ENCODE measurements at regions not wholly inside any gene's neighbourhood (a gene's known extent, or its start where the extent isn't known, plus 50 kb on each side); places are given as distances from the start of the nearest gene placed in this dataset.

GRCh38 chr12:124683152-124684124, 116.0 kb upstream of the NCOR2 start:
- TF ChIP-seq ARNTL (CRISPR knock-in tag; IDR thresholded peaks at IDR 0.05; ENCODE audit: borderline replicate concordance, low read depth) (no peak), RARB (CRISPR knock-in tag; IDR thresholded peaks at IDR 0.05) (no peak), ZFP30 (CRISPR knock-in tag; IDR thresholded peaks at IDR 0.05) (no peak), PPARA (CRISPR knock-in tag; IDR thresholded peaks at IDR 0.05; ENCODE audit: borderline replicate concordance) (no peak), TCF4 (CRISPR knock-in tag; IDR thresholded peaks at IDR 0.05; ENCODE audit: borderline replicate concordance) (no peak), CREB5 (CRISPR knock-in tag; IDR thresholded peaks at IDR 0.05; ENCODE audit: low read depth) (no peak), GLIS3 (CRISPR knock-in tag; IDR thresholded peaks at IDR 0.05) (no peak), TSHZ2 (CRISPR knock-in tag; IDR thresholded peaks at IDR 0.05) (no peak), ZNF565 (CRISPR knock-in tag; conservative IDR thresholded peaks at IDR 0.05; ENCODE audit: low read depth) (no peak), TOX (CRISPR knock-in tag; IDR thresholded peaks at IDR 0.05; ENCODE audit: borderline replicate concordance) (no peak), ZFP3 (CRISPR knock-in tag; IDR thresholded peaks at IDR 0.05) (no peak), CSDC2 (CRISPR knock-in tag; IDR thresholded peaks at IDR 0.05) (no peak), ZC3H10 (CRISPR knock-in tag; IDR thresholded peaks at IDR 0.05) (no peak)
- TF ChIP-seq, protein P1, sequence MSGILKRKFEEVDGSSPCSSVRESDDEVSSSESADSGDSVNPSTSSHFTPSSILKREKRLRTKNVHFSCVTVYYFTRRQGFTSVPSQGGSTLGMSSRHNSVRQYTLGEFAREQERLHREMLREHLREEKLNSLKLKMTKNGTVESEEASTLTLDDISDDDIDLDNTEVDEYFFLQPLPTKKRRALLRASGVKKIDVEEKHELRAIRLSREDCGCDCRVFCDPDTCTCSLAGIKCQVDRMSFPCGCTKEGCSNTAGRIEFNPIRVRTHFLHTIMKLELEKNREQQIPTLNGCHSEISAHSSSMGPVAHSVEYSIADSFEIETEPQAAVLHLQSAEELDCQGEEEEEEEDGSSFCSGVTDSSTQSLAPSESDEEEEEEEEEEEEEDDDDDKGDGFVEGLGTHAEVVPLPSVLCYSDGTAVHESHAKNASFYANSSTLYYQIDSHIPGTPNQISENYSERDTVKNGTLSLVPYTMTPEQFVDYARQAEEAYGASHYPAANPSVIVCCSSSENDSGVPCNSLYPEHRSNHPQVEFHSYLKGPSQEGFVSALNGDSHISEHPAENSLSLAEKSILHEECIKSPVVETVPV (CRISPR knock-in tag; IDR thresholded peaks at IDR 0.05) = no peak
- TF ChIP-seq, protein P2, sequence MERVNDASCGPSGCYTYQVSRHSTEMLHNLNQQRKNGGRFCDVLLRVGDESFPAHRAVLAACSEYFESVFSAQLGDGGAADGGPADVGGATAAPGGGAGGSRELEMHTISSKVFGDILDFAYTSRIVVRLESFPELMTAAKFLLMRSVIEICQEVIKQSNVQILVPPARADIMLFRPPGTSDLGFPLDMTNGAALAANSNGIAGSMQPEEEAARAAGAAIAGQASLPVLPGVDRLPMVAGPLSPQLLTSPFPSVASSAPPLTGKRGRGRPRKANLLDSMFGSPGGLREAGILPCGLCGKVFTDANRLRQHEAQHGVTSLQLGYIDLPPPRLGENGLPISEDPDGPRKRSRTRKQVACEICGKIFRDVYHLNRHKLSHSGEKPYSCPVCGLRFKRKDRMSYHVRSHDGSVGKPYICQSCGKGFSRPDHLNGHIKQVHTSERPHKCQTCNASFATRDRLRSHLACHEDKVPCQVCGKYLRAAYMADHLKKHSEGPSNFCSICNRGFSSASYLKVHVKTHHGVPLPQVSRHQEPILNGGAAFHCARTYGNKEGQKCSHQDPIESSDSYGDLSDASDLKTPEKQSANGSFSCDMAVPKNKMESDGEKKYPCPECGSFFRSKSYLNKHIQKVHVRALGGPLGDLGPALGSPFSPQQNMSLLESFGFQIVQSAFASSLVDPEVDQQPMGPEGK (CRISPR knock-in tag; IDR thresholded peaks at IDR 0.05; ENCODE audit: borderline replicate concordance) = no peak
- ATAC-seq = no peak

- ATAC-seq = no peak
Observed at GRCh38 chr12:124682425-124683151, 115.2 kb upstream of the NCOR2 start.

More at GRCh38 chr12:124682425-124683151, 115.2 kb upstream of the NCOR2 start:
- TF ChIP-seq TOX (CRISPR knock-in tag; IDR thresholded peaks at IDR 0.05; ENCODE audit: borderline replicate concordance) (no peak), ZFP3 (CRISPR knock-in tag; IDR thresholded peaks at IDR 0.05) (no peak), CSDC2 (CRISPR knock-in tag; IDR thresholded peaks at IDR 0.05) (no peak), TCF4 (CRISPR knock-in tag; IDR thresholded peaks at IDR 0.05; ENCODE audit: borderline replicate concordance) (no peak), TSHZ2 (CRISPR knock-in tag; IDR thresholded peaks at IDR 0.05) (no peak), ISL1 (CRISPR knock-in tag; IDR thresholded peaks at IDR 0.05) (no peak), ZNF70 (CRISPR knock-in tag; IDR thresholded peaks at IDR 0.05) (no peak), ZNF565 (CRISPR knock-in tag; conservative IDR thresholded peaks at IDR 0.05; ENCODE audit: low read depth) (no peak)

Data from SK-N-SH treated with all-trans-retinoic acid at 6 μM for 48 hours (cell line).